DLD1 (cell line): ENCODE measurements at regions not wholly inside any gene's neighbourhood (a gene's known extent, or its start where the extent isn't known, plus 50 kb on each side); places are given as distances from the start of the nearest gene placed in this dataset.
"Not testable (repeated sequence)": the region's sequence is repeated elsewhere in the genome, so short reads cannot be mapped to it uniquely, and the experiment has no call there.

ENCODE experiments used
- in situ Hi-C: cut with HindIII; loops from 2 replicates; pipeline ENCODE4 v1.10.0; 2017; ENCODE audit warnings: low sequenced_read_pairs

GRCh38 chr5:128711216-128711615 is 173.2 kb upstream of the FBN2 start:
- in situ Hi-C loops, result no loop called here

- in situ Hi-C loops, result no loop called here
Measured at GRCh38 chr5:128714551-128714950, 176.5 kb upstream of the FBN2 start.

GRCh38 chr5:128722551-128722950 is 184.5 kb upstream of the FBN2 start:
- in situ Hi-C loops, result no loop called here

GRCh38 chr5:128730021-128730420 is 192.0 kb upstream of the FBN2 start:
- in situ Hi-C loops, result not testable (repeated sequence)

DNA sequence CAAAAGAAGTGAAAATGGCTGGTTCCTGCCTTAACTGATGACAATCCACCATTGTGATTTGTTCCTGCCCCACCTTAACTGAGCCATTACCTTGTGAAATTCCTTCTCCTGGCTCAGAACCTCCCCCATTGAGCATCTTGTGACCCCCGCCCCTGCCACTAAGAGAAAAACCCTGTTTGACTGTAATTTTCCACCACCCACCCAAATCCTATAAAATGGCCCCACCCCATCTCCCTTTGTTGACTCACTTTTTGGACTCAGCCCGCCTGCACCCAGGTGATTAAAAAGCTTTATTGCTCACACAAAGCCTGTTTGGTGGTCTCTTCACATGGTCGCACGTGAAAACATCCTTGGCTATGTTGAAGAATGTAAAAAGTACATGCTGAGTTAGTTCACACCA is 197.6 kb upstream of the FBN2 start:
- in situ Hi-C loops, result not testable (repeated sequence)

DNA sequence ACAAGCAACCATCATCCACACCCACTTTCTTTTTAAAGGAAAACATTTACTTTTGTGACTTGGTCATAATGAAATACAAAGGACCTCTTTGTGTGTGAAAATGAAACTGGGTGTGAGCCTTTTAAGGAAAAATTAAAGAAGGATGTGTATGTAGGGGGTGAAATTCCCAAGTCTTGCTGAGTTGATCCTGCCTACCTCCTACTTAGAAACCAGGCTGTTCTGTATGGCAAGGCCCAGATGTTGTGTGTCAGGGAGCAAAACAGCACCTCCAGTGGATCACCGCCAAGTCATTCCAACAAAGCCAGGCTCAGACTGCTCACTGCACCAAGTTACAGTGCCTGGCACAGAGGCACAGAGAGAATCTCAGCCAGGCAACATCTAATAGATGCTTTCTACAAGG is 198.5 kb upstream of the FBN2 start:
- in situ Hi-C loops, result no loop called here

DNA sequence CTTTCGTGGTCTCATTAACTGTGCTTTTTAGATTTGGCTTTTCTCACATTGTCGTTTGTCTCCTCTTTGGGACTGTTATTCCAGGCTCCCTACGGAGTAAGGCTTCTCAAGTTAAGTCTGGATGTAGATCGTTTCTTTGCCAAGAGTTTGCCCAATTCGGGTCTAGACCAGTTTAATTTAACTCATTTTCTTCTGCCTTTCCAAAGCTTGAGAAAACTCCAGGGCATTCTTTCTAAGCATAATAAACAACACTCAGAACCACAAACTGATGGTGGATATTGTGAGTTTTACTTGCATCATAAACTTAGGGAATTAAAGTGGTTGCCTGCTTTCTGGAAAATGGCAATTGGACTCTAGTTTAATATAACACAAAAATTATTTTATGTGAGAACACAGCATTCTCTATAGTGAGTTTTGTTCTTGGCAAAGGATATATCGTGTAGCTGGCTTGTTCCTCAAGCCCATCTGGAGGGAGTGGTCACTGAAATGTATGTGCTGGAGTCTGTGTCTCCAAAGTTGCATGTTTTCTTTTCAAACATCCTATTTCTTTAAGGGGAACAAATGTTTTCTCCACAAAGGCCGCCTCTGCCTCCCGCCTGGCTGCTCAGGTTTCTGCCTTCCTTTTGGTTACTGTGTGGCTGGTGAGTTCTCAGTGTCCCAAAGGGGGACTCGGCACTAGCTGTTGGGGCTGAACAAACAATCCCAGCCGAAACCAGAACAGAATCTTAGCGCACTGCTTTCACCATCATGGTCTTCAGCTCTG is 211.3 kb upstream of the FBN2 start:
- in situ Hi-C loops, result no loop called here

DNA sequence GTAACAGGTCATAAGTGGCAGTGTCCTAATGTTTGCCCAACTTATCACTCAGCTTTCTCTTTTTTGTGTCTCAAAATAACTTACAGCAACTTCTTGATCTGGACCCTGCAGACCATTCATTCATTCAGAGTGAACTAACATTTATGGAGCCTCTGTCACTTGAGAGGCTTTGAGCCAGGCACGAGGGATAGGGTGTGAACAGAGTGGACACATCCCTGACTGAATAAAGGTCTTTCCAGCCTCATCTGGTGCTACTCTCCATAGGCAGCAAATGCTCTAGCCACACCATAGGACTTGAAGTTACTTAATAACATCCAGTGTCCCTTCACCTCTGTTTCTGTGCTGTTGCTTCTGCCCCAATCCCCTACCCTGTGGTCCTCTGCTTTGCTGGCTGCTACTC is 212.1 kb upstream of the FBN2 start:
- in situ Hi-C loops, result no loop called here

GRCh38 chr5:128757196-128757959 is 207.9 kb upstream of the SLC27A6 start:
- in situ Hi-C loops, result no loop called here

DNA sequence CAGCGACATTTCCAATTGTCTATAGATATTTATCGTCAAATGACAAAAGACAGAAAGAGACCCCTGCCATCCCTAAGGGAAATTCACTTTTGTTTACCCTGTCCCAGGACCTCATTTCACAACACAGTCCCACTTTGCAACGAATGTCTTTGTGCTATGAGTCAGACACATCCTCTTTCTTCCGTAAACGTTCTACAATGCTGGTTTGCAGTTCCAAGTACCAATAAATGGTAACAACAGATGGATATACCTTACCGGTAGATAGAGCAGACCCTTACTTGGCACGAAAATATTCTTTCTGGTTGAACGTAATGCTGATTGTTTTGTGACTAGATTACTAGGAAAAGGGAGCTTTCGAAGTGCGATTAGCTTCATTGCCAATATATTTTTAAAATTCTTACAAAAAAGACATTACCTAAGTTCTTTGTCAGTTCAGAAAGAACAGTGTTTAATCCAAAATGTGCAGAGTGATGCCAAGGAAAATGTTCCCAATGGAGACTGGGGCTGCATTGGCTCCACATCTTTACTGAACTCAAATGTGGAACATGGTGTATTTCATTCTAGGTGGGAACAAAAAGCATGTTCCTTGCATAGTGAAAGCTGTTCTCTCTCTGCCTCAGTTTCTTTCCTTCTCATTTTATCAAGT is 202.5 kb upstream of the SLC27A6 start:
- in situ Hi-C loops, result no loop called here

DNA sequence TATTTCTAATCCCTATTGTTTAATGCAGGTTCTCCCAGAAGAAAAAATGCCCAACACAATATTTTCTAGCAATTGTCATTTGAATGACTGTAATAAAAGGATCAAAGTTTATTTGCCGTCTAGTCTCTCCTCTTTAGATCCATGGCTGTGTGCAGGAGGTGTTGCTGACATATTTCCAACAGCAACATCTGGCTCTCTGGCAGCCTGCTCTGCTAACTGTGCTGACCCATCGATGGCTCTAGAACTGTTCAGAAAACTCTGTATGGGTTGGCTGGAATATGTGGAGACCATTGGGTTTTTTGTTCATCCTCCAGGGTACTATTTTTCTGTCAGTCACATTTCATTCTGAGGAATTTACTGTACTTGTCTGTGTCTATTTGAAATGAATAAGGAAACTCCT is 202.0 kb upstream of the SLC27A6 start:
- in situ Hi-C loops, result no loop called here

- in situ Hi-C loops, result no loop called here
Measured at GRCh38 chr5:128764601-128765310, 200.5 kb upstream of the SLC27A6 start.

GRCh38 chr5:128765448-128766061 is 199.7 kb upstream of the SLC27A6 start:
- in situ Hi-C loops, result no loop called here

DNA sequence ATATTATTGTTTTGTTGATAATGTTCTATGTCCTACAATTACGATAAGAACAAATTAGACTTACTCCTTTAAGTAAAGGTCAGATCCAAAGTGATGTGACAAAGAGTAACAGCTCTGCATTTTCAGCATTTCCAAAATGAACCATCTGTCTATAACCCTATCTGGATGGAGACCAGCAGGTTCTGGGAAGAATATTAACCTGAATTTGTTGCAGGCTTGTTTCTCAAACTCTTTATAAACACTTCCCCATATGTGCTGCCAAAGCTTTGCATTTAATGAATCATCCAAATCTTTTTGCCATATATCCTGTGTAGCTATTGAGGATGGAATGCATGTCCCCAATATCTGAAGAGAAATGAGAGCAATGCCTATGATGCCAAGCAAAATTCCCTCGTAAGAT is 198.9 kb upstream of the SLC27A6 start:
- in situ Hi-C loops, result no loop called here

- in situ Hi-C loops, result no loop called here
Measured at GRCh38 chr5:128770907-128771306, 194.4 kb upstream of the SLC27A6 start.

DNA sequence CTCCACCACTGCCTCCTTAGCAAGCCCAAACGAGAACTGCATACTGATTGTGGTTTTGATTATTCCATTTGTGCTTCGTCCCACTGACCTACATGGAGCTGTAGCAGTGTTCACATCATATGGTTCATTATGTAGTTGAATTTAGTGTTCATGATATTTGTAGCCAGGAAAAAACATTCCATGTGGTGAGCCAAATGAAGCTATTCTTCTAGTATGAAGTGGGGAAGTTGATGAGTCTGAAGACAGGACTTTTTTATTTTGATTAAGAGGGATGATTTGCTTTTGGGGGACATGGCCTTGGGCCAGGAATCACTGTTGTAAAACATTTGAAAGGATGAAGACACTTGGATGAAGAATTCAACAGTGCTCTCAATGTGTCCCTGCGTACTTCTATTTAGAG is 192.9 kb upstream of the SLC27A6 start:
- in situ Hi-C loops, result no loop called here

DNA sequence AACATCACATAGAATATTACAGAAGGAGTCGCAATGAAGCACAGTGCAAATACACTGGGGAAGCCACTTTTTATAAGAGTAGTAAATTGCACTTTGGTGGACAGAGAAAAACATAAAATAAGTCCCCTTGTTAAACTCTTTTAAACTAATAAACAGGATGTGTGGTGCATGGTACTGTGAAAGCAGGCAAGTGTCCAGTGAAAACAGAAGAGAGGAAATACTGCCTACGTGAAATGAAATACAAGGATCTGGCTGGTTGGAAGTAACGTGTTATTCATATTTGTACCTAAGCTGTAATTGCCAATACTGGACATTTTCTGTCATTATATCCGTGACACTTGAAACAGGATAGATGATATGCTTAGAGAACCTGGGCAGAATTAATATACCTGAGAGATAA is 191.9 kb upstream of the SLC27A6 start:
- in situ Hi-C loops, result no loop called here

DNA sequence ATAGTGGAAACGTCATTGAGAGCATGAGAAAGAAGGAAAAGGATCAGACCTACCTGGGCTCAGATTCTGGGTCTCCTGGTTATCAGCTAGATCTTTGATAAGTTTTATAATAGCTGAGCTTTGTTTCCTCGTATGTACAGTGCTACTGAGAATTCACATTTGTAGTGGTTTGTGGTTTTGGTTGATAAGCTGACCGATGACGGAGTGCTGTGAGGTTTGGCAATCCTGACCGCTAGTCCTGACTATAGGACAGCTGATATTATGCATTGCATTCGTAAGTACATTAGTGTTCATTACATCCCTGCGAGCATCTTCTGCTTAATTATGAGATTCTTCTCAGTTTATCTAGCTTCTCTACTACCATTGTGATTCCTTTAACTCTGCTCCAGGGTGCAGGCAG is 190.7 kb upstream of the SLC27A6 start:
- in situ Hi-C loops, result no loop called here

- in situ Hi-C loops, result no loop called here
Measured at GRCh38 chr5:128775558-128775957, 189.7 kb upstream of the SLC27A6 start.

DNA sequence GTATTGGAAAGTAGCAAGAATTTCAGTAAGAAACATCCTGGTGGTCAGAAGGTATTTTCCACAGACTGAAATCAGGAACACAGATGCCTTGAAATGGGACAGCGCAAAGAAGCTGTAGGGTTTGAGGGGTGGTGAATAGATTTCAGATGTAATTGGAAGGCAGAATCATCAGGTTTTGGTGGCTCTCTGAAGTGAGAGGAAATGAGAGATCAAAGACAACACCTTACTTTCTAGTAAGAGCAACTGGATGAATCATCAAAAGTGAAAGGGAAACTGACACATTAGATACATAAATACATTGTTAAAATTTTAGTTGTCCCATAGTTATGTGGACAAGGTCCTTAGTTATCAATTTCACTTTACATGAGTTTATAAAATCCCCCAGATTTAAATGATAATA is 188.2 kb upstream of the SLC27A6 start:
- in situ Hi-C loops, result no loop called here

DNA sequence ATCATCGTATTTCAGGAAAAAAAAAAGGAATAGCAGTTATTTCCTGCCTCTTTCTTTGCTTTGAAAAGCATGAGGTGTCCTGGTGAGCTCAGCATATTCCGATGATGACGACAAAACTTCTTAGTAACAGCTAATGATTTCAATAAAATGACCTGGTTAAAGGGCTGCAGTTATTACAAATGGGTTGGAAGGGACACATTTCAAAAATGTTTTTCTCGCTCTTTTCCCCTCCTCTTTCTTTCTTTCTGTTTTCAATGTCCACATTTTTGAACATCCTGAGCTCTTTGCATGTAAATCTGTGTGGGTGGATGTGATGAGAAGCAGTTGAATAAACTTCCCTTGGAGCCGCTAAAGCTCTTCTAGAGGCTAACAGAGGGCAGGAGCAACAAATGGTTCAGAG is 186.8 kb upstream of the SLC27A6 start:
- in situ Hi-C loops, result no loop called here
